H9 (cell line): ENCODE measurements at regions not wholly inside any gene's neighbourhood (a gene's known extent, or its start where the extent isn't known, plus 50 kb on each side); places are given as distances from the start of the nearest gene placed in this dataset.

Source experiments
- DNase-seq: peaks from one replicate; pipeline ENCODE4 v3.0.0-alpha.2; 2017
- H2AFZ ChIP-seq: one replicate; pipeline ENCODE4 v1.6.1; 2013; ENCODE audit warnings: mild to moderate bottlenecking, low read length, control low read depth, moderate library complexity
- H2AK5ac ChIP-seq: 2 replicates; pipeline ENCODE4 v1.6.1; 2013; ENCODE audit warnings: low read length, control low read depth, mixed read lengths; ENCODE audit not compliant: insufficient read length
- H2BK120ac ChIP-seq: one replicate; pipeline ENCODE4 v1.6.1; 2013; ENCODE audit warnings: low read depth, mild to moderate bottlenecking, low read length, control low read depth, inconsistent platforms; ENCODE audit not compliant: poor library complexity, severe bottlenecking
- H2BK12ac ChIP-seq: 2 replicates; pipeline ENCODE4 v1.6.1; 2013; ENCODE audit warnings: low read length, control low read depth, mixed read lengths, low read depth; ENCODE audit not compliant: insufficient read length
- H2BK15ac ChIP-seq: 2 replicates; pipeline ENCODE4 v1.6.1; 2013; ENCODE audit warnings: low read depth, low read length, control low read depth
- H2BK20ac ChIP-seq: one replicate; pipeline ENCODE4 v1.6.1; 2013; ENCODE audit warnings: low read depth, mild to moderate bottlenecking, low read length, control low read depth, inconsistent platforms; ENCODE audit not compliant: poor library complexity, severe bottlenecking
- H2BK5ac ChIP-seq: 2 replicates; pipeline ENCODE4 v1.6.1; 2013; ENCODE audit warnings: low read length, control low read depth, mixed read lengths; ENCODE audit not compliant: insufficient read length
- H3K14ac ChIP-seq: 2 replicates; pipeline ENCODE4 v1.6.1; 2013; ENCODE audit warnings: low read length, control low read depth; ENCODE audit not compliant: insufficient read depth
- H3K18ac ChIP-seq: 2 replicates; pipeline ENCODE4 v1.6.1; 2013; ENCODE audit warnings: low read depth, mild to moderate bottlenecking, mixed read lengths, low read length, control low read depth; ENCODE audit not compliant: insufficient read length
- H3K23ac ChIP-seq: 2 replicates; pipeline ENCODE4 v1.6.1; 2013; ENCODE audit warnings: low read length, control low read depth, mixed read lengths, low read depth; ENCODE audit not compliant: insufficient read length
- H3K23me2 ChIP-seq: 2 replicates; pipeline ENCODE4 v1.6.1; 2013; ENCODE audit warnings: low read depth, mild to moderate bottlenecking, mixed read lengths, low read length, control low read depth; ENCODE audit not compliant: insufficient read length, poor library complexity, severe bottlenecking
- H3K27ac ChIP-seq: 2 replicates; pipeline ENCODE4 v1.5.1; 2013; ENCODE audit warnings: low read length, control low read depth, mixed read lengths, low read depth; ENCODE audit not compliant: insufficient read length
- H3K27me3 ChIP-seq: 2 replicates; pipeline ENCODE4 v1.6.1; 2013; ENCODE audit warnings: low read length, control low read depth, inconsistent platforms; ENCODE audit not compliant: insufficient read depth
- H3K4ac ChIP-seq: 2 replicates; pipeline ENCODE4 v1.6.1; 2013; ENCODE audit warnings: low read depth, mild to moderate bottlenecking, control low read depth, inconsistent platforms, low read length, moderate library complexity
- H3K4me1 ChIP-seq: 2 replicates; pipeline ENCODE4 v1.6.1; 2013; ENCODE audit warnings: low read length, control low read depth, inconsistent platforms; ENCODE audit not compliant: insufficient read depth
- H3K4me2 ChIP-seq: 2 replicates; pipeline ENCODE4 v1.6.1; 2013; ENCODE audit warnings: low read length, control low read depth, mixed read lengths; ENCODE audit not compliant: insufficient read length, insufficient read depth
- H3K56ac ChIP-seq: 2 replicates; pipeline ENCODE4 v1.6.1; 2013; ENCODE audit warnings: low read depth, mild to moderate bottlenecking, mixed read lengths, low read length, control low read depth; ENCODE audit not compliant: insufficient read length
- H3K79me1 ChIP-seq: 2 replicates; pipeline ENCODE4 v1.6.1; 2013; ENCODE audit warnings: low read depth, mild to moderate bottlenecking, moderate library complexity, low read length, control low read depth, inconsistent platforms; ENCODE audit not compliant: insufficient read depth, poor library complexity, severe bottlenecking
- H3K79me2 ChIP-seq: 2 replicates; pipeline ENCODE4 v1.6.1; 2013; ENCODE audit warnings: low read length, control low read depth, inconsistent platforms; ENCODE audit not compliant: insufficient read depth
- H3K9ac ChIP-seq: 2 replicates; pipeline ENCODE4 v1.6.1; 2013; ENCODE audit warnings: low read length, control low read depth, mixed read lengths; ENCODE audit not compliant: insufficient read length; ENCODE audit errors: extremely low read depth
- H3K9me3 ChIP-seq: one replicate; pipeline ENCODE4 v1.6.1; 2013; ENCODE audit warnings: low read depth, low read length, inconsistent platforms; ENCODE audit not compliant: control insufficient read depth
- H3T11ph ChIP-seq: one replicate; pipeline ENCODE4 v1.6.1; 2013; ENCODE audit warnings: mild to moderate bottlenecking, low read length, control low read depth, inconsistent platforms
- H4K20me1 ChIP-seq: one replicate; pipeline ENCODE4 v1.6.1; 2013; ENCODE audit not compliant: control insufficient read depth, insufficient read length, insufficient read depth
- H4K5ac ChIP-seq: 2 replicates; pipeline ENCODE4 v1.6.1; 2013; ENCODE audit warnings: low read depth, mild to moderate bottlenecking, mixed read lengths, low read length, control low read depth; ENCODE audit not compliant: insufficient read length
- H4K8ac ChIP-seq: replicated peaks from 2 replicates; pipeline ENCODE4 v1.6.1; 2013; ENCODE audit warnings: low read length, control low read depth, mixed read lengths, low read depth; ENCODE audit not compliant: insufficient read length
- H4K91ac ChIP-seq: 2 replicates; pipeline ENCODE4 v1.6.1; 2013; ENCODE audit warnings: low read depth, mild to moderate bottlenecking, moderate library complexity, mixed read lengths, low read length, control low read depth; ENCODE audit not compliant: insufficient read length
- H3K27ac Mint-ChIP-seq, 3 experiments: 2 replicates in 2 of 3; 3 replicates in 1 of 3; pipeline ENCODE4 v1.8.0; 2020 to 2021; ENCODE audit warnings: mixed read lengths in 3 of 3, mild to moderate bottlenecking in 1 of 3, moderate library complexity in 1 of 3
- H3K27me3 Mint-ChIP-seq: 2 replicates; pipeline ENCODE4 v1.8.0; 2021; ENCODE audit warnings: low read depth, mild to moderate bottlenecking, moderate library complexity, mixed read lengths
- H3K36me3 Mint-ChIP-seq, 3 experiments: 2 replicates in 2 of 3; 3 replicates in 1 of 3; pipeline ENCODE4 v1.8.0; 2020 to 2021; ENCODE audit warnings: low read depth in 3 of 3, mixed read lengths in 3 of 3; ENCODE audit not compliant: insufficient read depth in 1 of 3
- H3K4me1 Mint-ChIP-seq, 2 experiments: 2 replicates each; pipeline ENCODE4 v1.8.0; 2020; ENCODE audit warnings: mixed read lengths in 2 of 2
- H3K4me3 Mint-ChIP-seq, 2 experiments: 2 replicates in 1 of 2; 3 replicates in 1 of 2; pipeline ENCODE4 v1.8.0; 2020 to 2021; ENCODE audit warnings: mild to moderate bottlenecking in 2 of 2, mixed read lengths in 2 of 2, moderate library complexity in 1 of 2
- H3K9me3 Mint-ChIP-seq, 2 experiments: 2 replicates in 1 of 2; 3 replicates in 1 of 2; pipeline ENCODE4 v1.8.0; 2020; ENCODE audit warnings: mild to moderate bottlenecking in 2 of 2, mixed read lengths in 2 of 2, moderate library complexity in 1 of 2
- whole genome bisulfite sequencing: extraction: QIAGEN DNeasy Blood & Tissue Kit; methylation state at CpG from one replicate; pipeline ENCODE4 v1.1.7; 2013; ENCODE audit warnings: missing lambda C conversion rate, low lambda C conversion rate, mixed read lengths; ENCODE audit not compliant: insufficient read length; ENCODE audit errors: extremely low coverage; 5-methylcytosine and 5-hydroxymethylcytosine counted together
- TF ChIP-seq, protein P1 (sequence below): fragments of 200-600 bp; sonication (generic); conservative IDR thresholded peaks from 3 replicates; pipeline ENCODE4 v1.8.0; 2021; ENCODE audit warnings: antibody characterized with exemption, mild to moderate bottlenecking

DNA sequence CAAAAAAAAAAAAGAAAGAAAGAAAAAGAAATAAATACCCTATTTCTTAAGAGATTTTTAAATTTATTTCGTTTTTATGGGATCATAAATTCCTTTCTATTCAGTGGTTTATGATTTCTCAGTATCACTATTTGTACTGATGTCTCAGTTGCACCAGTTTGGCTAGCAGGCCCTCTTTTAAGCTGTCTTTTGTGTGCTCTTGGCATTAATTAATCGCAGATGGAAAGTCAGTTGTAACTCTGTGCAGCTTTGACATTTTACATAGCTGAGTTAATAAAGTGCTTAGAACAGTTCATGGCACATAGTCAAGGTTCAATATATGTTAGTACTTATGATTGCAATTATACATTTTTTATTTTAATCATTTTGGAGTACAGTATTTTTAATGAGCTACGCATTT, 123.7 kb upstream of the NUDT6 start:
- Histone ChIP-seq H3K4ac (no peak overlapping the region), H4K5ac (no peak overlapping the region), H3K9ac (no peak overlapping the region), H3K14ac (no peak overlapping the region), H2BK15ac (no peak overlapping the region), H3K9me3 (no peaks in the 10 kb centered on the region), H4K8ac (no peak overlapping the region), H3K4me2 (no peak overlapping the region), H3T11ph (no peak overlapping the region), H2BK20ac (no peak overlapping the region), H3K4me1 (no peaks in the 10 kb centered on the region), H2BK120ac (no peak overlapping the region), H3K56ac (no peak overlapping the region), H2BK12ac (no peak overlapping the region), H3K27me3 (no peaks in the 10 kb centered on the region), H2AFZ (no peak overlapping the region), H4K91ac (no peak overlapping the region), H3K23me2 (no peaks in the 10 kb centered on the region), H3K18ac (no peak overlapping the region), H3K79me2 (no peaks in the 10 kb centered on the region), H3K27ac (no peak overlapping the region), H2BK5ac (no peak overlapping the region), H3K79me1 (no peaks in the 10 kb centered on the region), H4K20me1 (no peaks in the 10 kb centered on the region), H3K23ac (no peak overlapping the region), H2AK5ac (no peak overlapping the region)
- H3K4me3 Mint-ChIP-seq, result no peak overlapping the region
- no peaks in the 10 kb centered on the region for H3K27me3 Mint-ChIP-seq
- TF ChIP-seq, protein P1, sequence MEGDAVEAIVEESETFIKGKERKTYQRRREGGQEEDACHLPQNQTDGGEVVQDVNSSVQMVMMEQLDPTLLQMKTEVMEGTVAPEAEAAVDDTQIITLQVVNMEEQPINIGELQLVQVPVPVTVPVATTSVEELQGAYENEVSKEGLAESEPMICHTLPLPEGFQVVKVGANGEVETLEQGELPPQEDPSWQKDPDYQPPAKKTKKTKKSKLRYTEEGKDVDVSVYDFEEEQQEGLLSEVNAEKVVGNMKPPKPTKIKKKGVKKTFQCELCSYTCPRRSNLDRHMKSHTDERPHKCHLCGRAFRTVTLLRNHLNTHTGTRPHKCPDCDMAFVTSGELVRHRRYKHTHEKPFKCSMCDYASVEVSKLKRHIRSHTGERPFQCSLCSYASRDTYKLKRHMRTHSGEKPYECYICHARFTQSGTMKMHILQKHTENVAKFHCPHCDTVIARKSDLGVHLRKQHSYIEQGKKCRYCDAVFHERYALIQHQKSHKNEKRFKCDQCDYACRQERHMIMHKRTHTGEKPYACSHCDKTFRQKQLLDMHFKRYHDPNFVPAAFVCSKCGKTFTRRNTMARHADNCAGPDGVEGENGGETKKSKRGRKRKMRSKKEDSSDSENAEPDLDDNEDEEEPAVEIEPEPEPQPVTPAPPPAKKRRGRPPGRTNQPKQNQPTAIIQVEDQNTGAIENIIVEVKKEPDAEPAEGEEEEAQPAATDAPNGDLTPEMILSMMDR, result no peak
- DNase-seq, result no peak
- H3K36me3 Mint-ChIP-seq, result peaks cover 30 to 66% (median 60%) of the 10 kb centered on the region in 3 experiments
- WGBS, result no CpG with 5 or more reads among the region's 3 CpGs
- H3K9me3 Mint-ChIP-seq, result peaks cover 25 to 64% of the 10 kb centered on the region in 2 experiments
- H3K4me1 Mint-ChIP-seq, result no peaks in the 10 kb centered on the region
- H3K27ac Mint-ChIP-seq, result no peak overlapping the region
